RWPE2 (cell line): ENCODE measurements at regions not wholly inside any gene's neighbourhood (a gene's known extent, or its start where the extent isn't known, plus 50 kb on each side); places are given as distances from the start of the nearest gene placed in this dataset.

ENCODE experiments used
- ATAC-seq: fragments of 200-7000 bp; cut with Tn5 transposase; 3 replicates; pipeline ENCODE4 v1.9.1; 2021; ENCODE audit warnings: low read depth
- DNase-seq: peaks from one replicate; pipeline ENCODE4 v3.0.0-alpha.2; 2020; ENCODE audit warnings: low spot score
- H3K27ac ChIP-seq: fragments of 450-650 bp; 2 replicates; pipeline ENCODE4 v1.5.1; 2017; ENCODE audit warnings: mild to moderate bottlenecking; ENCODE audit not compliant: poor library complexity, severe bottlenecking
- H3K27me3 ChIP-seq: fragments of 250-450 bp; sonication (Bioruptor Pico); 2 replicates; pipeline ENCODE4 v1.5.1; 2021; ENCODE audit warnings: mild to moderate bottlenecking, moderate library complexity; ENCODE audit not compliant: insufficient read depth, poor library complexity, severe bottlenecking
- H3K36me3 ChIP-seq: fragments of 250-450 bp; sonication (Bioruptor Pico); 2 replicates; pipeline ENCODE4 v1.5.1; 2020; ENCODE audit warnings: low read depth, mild to moderate bottlenecking, moderate library complexity
- H3K4me1 ChIP-seq: fragments of 250-450 bp; sonication (Bioruptor Pico); 2 replicates; pipeline ENCODE4 v1.5.1; 2021; ENCODE audit warnings: mild to moderate bottlenecking, moderate library complexity; ENCODE audit not compliant: insufficient read depth, poor library complexity, severe bottlenecking
- H3K4me3 ChIP-seq: fragments of 250-450 bp; sonication (Bioruptor Pico); 2 replicates; pipeline ENCODE4 v1.5.1; 2021; ENCODE audit warnings: mild to moderate bottlenecking, moderate library complexity; ENCODE audit not compliant: severe bottlenecking
- H3K9me3 ChIP-seq: fragments of 250-450 bp; sonication (Bioruptor Pico); 2 replicates; pipeline ENCODE4 v1.5.1; 2021; ENCODE audit warnings: mild to moderate bottlenecking, moderate library complexity; ENCODE audit not compliant: severe bottlenecking
- CTCF ChIP-seq: fragments of 450-650 bp; IDR thresholded peaks from one replicate; pipeline ENCODE4 v1.5.1; 2017; ENCODE audit warnings: mild to moderate bottlenecking, moderate library complexity; ENCODE audit not compliant: poor library complexity, severe bottlenecking

- Histone ChIP-seq H3K9me3 (no peaks in the 10 kb centered on the region), H3K4me3 (no peak overlapping the region), H3K27ac (no peak overlapping the region), H3K36me3 (no peaks in the 10 kb centered on the region), H3K4me1 (peaks cover 20% of the 10 kb centered on the region), H3K27me3 (no peaks in the 10 kb centered on the region)
- no peak for TF ChIP-seq CTCF
- DNase-seq (no peak), ATAC-seq (no peak)
Measured at GRCh38 chr2:120401275-120402066, 55.5 kb downstream of the INHBB start.

DNA sequence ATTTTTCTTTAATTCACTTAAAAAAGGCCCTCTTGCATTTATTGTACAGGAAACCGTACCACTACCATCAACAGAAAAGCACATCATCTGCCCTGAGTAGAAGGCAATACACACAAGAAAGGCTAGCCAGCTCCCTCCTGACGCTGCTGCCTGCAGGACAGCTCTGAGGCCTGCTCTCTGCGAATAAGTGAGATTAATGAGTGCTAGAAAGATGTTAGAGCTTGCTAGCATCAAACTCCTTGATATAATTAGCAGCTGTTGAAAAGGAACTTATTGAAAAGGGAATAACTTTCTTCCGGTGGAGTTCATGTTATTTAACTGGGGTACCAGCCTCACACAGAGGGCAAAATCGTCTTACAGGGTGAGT is 56.1 kb downstream of the INHBB start:
- Histone ChIP-seq H3K9me3 (no peaks in the 10 kb centered on the region), H3K4me1 (peaks cover 20% of the 10 kb centered on the region), H3K36me3 (no peaks in the 10 kb centered on the region), H3K27ac (no peak overlapping the region), H3K4me3 (no peak overlapping the region), H3K27me3 (no peaks in the 10 kb centered on the region)
- TF ChIP-seq CTCF: no peak
- ATAC-seq (no peak), DNase-seq (no peak)

DNA sequence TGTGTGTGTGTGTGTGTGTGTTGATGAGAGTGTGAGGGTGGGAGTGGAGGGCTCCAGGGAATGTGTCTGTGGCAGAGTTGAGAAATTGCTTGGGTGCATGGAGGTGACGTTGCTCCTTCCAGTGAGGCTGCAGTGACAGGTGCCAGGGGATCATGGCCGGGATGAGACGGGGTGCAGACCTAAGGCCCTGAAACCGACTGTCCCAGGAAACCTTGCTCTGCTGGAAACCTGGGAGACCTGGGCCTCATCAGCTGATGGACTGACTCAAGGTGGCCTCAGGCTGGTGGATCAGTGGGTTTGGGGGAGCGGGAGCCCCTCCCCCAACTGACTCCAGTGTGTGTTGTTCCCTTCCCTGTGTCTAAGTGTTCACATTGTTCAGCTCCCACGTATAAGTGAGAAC is 56.6 kb downstream of the INHBB start:
- Histone ChIP-seq H3K9me3 (no peaks in the 10 kb centered on the region), H3K27me3 (no peaks in the 10 kb centered on the region), H3K4me3 (no peak overlapping the region), H3K4me1 (peaks cover 20% of the 10 kb centered on the region), H3K36me3 (no peaks in the 10 kb centered on the region), H3K27ac (no peak overlapping the region)
- no peak for TF ChIP-seq CTCF
- DNase-seq (no peak), ATAC-seq (no peak)

DNA sequence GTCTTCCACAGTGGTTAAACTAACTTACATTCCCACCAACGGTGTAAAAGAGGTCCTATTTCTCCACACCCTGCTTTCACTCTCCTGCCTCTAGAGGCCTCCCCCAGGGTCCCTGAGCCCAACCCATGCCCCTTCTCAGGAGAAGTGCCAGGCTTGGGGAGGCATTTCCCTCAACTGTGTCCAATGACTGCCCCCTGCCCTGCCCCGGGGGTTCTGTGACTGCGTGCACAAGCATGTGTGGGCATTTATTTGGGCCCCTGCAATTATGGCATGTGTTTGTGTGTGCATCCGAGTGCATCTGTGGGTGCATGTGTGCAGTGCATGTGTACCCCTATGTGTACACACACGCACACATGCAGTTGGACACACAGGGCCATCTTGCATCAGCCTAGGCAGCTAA is 57.3 kb downstream of the INHBB start:
- H3K9me3 ChIP-seq: no peaks in the 10 kb centered on the region
- H3K36me3 ChIP-seq: no peaks in the 10 kb centered on the region
- H3K27ac ChIP-seq: peak overlapping the region; percentile 31
- no peaks in the 10 kb centered on the region for H3K27me3 ChIP-seq
- DNase-seq (no peak), ATAC-seq (no peak)
- H3K4me1 ChIP-seq: peaks cover 20% of the 10 kb centered on the region
- TF ChIP-seq CTCF: no peak
- H3K4me3 ChIP-seq: no peak overlapping the region

GRCh38 chr2:120403676-120404075 is 57.7 kb downstream of the INHBB start:
- Histone ChIP-seq H3K27me3 (no peaks in the 10 kb centered on the region), H3K36me3 (no peaks in the 10 kb centered on the region), H3K9me3 (no peaks in the 10 kb centered on the region), H3K4me3 (no peak overlapping the region), H3K4me1 (peaks cover 20% of the 10 kb centered on the region), H3K27ac (peak overlapping the region; percentile 31)
- DNase-seq: no peak
- peak; percentile 67 for ATAC-seq
- no peak for TF ChIP-seq CTCF
